ENCODE measurements at regions not wholly inside any gene's neighbourhood (a gene's known extent, or its start where the extent isn't known, plus 50 kb on each side); places are given as distances from the start of the nearest gene placed in this dataset.

- TF ChIP-seq, protein P1, sequence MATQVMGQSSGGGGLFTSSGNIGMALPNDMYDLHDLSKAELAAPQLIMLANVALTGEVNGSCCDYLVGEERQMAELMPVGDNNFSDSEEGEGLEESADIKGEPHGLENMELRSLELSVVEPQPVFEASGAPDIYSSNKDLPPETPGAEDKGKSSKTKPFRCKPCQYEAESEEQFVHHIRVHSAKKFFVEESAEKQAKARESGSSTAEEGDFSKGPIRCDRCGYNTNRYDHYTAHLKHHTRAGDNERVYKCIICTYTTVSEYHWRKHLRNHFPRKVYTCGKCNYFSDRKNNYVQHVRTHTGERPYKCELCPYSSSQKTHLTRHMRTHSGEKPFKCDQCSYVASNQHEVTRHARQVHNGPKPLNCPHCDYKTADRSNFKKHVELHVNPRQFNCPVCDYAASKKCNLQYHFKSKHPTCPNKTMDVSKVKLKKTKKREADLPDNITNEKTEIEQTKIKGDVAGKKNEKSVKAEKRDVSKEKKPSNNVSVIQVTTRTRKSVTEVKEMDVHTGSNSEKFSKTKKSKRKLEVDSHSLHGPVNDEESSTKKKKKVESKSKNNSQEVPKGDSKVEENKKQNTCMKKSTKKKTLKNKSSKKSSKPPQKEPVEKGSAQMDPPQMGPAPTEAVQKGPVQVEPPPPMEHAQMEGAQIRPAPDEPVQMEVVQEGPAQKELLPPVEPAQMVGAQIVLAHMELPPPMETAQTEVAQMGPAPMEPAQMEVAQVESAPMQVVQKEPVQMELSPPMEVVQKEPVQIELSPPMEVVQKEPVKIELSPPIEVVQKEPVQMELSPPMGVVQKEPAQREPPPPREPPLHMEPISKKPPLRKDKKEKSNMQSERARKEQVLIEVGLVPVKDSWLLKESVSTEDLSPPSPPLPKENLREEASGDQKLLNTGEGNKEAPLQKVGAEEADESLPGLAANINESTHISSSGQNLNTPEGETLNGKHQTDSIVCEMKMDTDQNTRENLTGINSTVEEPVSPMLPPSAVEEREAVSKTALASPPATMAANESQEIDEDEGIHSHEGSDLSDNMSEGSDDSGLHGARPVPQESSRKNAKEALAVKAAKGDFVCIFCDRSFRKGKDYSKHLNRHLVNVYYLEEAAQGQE (IDR thresholded peaks at IDR 0.05; ENCODE audit: low read depth): no peak
- TF ChIP-seq TCF7L2 (IDR thresholded peaks at IDR 0.05; ENCODE audit: borderline replicate concordance, extremely low read depth, insufficient read depth, insufficient read length): no peak
Observed at GRCh38 chrX:39559229-39559628, 538.5 kb downstream of the BCOR start (continued).

DNA sequence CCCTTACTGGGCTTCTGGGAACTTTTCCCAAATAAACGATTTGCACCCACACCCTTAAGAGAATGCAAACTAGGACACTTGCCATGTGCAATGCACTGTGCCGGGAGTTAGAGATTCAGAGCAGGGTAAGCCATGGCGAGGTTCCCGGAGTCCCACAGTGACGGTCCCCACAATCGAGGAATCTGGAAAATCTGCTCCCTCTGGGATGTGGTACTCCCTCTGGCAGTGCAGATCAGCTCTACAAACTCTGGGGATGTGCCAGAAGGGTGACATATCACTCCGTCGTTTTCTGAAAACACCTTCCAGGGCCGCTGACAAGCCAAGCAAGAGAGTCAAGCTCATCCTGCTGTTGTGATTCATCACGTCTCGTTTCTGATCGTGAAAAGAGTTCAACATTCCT lies 537.5 kb downstream of the BCOR start:
- no peak overlapping the region for H3K4me3 ChIP-seq (replicated peaks in 1 of 2; ENCODE audit: low read depth in 1 of 2, low read length in 2 of 2)
- H3K9me3 ChIP-seq (ENCODE audit: control insufficient read depth in 1 of 2, insufficient read depth in 1 of 2, low read depth in 1 of 2, low read length in 2 of 2): no peaks in the 10 kb centered on the region
- intact Hi-C loops (cut with micrococcal nuclease): no loop called here
- RAD21 ChIA-PET (ENCODE audit: low non-redundant PET in 1 of 2, low total read pairs in 2 of 2, uncharacterized antibody in 2 of 2, unreplicated experiment in 2 of 2): no interaction called here
- ATAC-seq (no peak), DNase-seq (ENCODE audit: low read depth, low spot score) (no peak)
- H3K4me2 ChIP-seq (ENCODE audit: low read length): no peak overlapping the region
- POLR2A ChIA-PET: no interaction called here
- H3K9ac ChIP-seq (ENCODE audit: low read length): no peak overlapping the region
- H3K9me2 ChIP-seq (ENCODE audit: insufficient read depth): no peaks in the 10 kb centered on the region
- H3K79me2 ChIP-seq (ENCODE audit: insufficient read depth, low read length): no peaks in the 10 kb centered on the region
- H3K27me3 ChIP-seq (ENCODE audit: insufficient read depth, low read length): no peaks in the 10 kb centered on the region
- H3K27ac ChIP-seq (ENCODE audit: low read depth, low read length): no peak overlapping the region
- no peak overlapping the region for H2AFZ ChIP-seq (ENCODE audit: low read depth, low read length, poor library complexity, severe bottlenecking)
- CTCF ChIA-PET: no interaction called here
- BruUV-seq (replicated peaks): no TSS peak
- TF ChIP-seq CEBPB (IDR thresholded peaks at IDR 0.05; ENCODE audit: low read depth): no peak
- no peak for TF ChIP-seq POLR2A (IDR thresholded peaks at IDR 0.05; ENCODE audit: borderline replicate concordance, extremely low read depth, insufficient read depth, insufficient read length)
- TF ChIP-seq RAD21 (IDR thresholded peaks at IDR 0.05; ENCODE audit: low read depth): no peak
- no peak for TF ChIP-seq SRF (IDR thresholded peaks at IDR 0.05; ENCODE audit: low read depth)
- TF ChIP-seq EZH2 (IDR thresholded peaks at IDR 0.05): no peak
- no peak for TF ChIP-seq POLR2AphosphoS5 (IDR thresholded peaks at IDR 0.05; ENCODE audit: low read depth, low read length)
- no peak for TF ChIP-seq ELF1 (IDR thresholded peaks at IDR 0.05; ENCODE audit: borderline replicate concordance, low read depth)
- TF ChIP-seq EZH2phosphoT487 (IDR thresholded peaks at IDR 0.05; ENCODE audit: borderline replicate concordance): no peak
- TF ChIP-seq TCF7L2 (IDR thresholded peaks at IDR 0.05; ENCODE audit: borderline replicate concordance, extremely low read depth, insufficient read depth, insufficient read length): no peak
- TF ChIP-seq, protein P2, sequence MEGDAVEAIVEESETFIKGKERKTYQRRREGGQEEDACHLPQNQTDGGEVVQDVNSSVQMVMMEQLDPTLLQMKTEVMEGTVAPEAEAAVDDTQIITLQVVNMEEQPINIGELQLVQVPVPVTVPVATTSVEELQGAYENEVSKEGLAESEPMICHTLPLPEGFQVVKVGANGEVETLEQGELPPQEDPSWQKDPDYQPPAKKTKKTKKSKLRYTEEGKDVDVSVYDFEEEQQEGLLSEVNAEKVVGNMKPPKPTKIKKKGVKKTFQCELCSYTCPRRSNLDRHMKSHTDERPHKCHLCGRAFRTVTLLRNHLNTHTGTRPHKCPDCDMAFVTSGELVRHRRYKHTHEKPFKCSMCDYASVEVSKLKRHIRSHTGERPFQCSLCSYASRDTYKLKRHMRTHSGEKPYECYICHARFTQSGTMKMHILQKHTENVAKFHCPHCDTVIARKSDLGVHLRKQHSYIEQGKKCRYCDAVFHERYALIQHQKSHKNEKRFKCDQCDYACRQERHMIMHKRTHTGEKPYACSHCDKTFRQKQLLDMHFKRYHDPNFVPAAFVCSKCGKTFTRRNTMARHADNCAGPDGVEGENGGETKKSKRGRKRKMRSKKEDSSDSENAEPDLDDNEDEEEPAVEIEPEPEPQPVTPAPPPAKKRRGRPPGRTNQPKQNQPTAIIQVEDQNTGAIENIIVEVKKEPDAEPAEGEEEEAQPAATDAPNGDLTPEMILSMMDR (IDR thresholded peaks at IDR 0.05 in 2 of 3, conservative IDR thresholded peaks at IDR 0.05 in 1 of 3; ENCODE audit: borderline replicate concordance in 1 of 3, insufficient read depth in 1 of 3, low read depth in 2 of 3, low read length in 2 of 3): no peak
- no peak for TF ChIP-seq MAX (IDR thresholded peaks at IDR 0.05)
- no peak for TF ChIP-seq ZNF274 (IDR thresholded peaks at IDR 0.05; ENCODE audit: low read depth, low read length)
- TF ChIP-seq SP1 (IDR thresholded peaks at IDR 0.05; ENCODE audit: low read depth): no peak
- TF ChIP-seq JUND (IDR thresholded peaks at IDR 0.05): no peak
- TF ChIP-seq, protein P3, sequence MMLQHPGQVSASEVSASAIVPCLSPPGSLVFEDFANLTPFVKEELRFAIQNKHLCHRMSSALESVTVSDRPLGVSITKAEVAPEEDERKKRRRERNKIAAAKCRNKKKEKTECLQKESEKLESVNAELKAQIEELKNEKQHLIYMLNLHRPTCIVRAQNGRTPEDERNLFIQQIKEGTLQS (IDR thresholded peaks at IDR 0.05): no peak
- H3K36me3 ChIP-seq (ENCODE audit: control insufficient read depth in 1 of 2, insufficient read depth in 2 of 2, low read length in 2 of 2): no peaks in the 10 kb centered on the region
- no peaks in the 10 kb centered on the region for H4K20me1 ChIP-seq (ENCODE audit: insufficient read depth)
- H3K4me1 ChIP-seq (ENCODE audit: control insufficient read depth in 1 of 2, insufficient read depth in 2 of 2, low read length in 2 of 2): no peaks in the 10 kb centered on the region

Measured in HCT116 (cell line).